Lung (tissue), 11 donors: ENCODE measurements at regions not wholly inside any gene's neighbourhood (a gene's known extent, or its start where the extent isn't known, plus 50 kb on each side); places are given as distances from the start of the nearest gene placed in this dataset.

Source experiments
- ATAC-seq: fragments of 200-7000 bp; cut with Tn5 transposase; one replicate; pipeline ENCODE4 v1.9.1; 2020; ENCODE audit warnings: moderate number of reproducible peaks; ENCODE audit not compliant: insufficient read depth, low FRiP score
- DNase-seq, 3 donors: peaks; one replicate each; pipeline ENCODE4 v3.0.0-alpha.2; 2013 to 2017
- H3K27ac ChIP-seq, 2 donors: one replicate each; pipeline ENCODE4 v1.5.1; 2013; ENCODE audit warnings: mild to moderate bottlenecking in 2 of 2, moderate library complexity in 2 of 2, control low read depth in 1 of 2, inconsistent platforms in 1 of 2, low read depth in 1 of 2, low read length in 1 of 2
- H3K27me3 ChIP-seq, 3 donors: one replicate each; pipeline ENCODE4 v1.5.1; 2013; ENCODE audit warnings: low read length in 2 of 3; ENCODE audit not compliant: control insufficient read depth in 3 of 3, insufficient read depth in 3 of 3
- H3K36me3 ChIP-seq, 4 donors: one replicate each; pipeline ENCODE4 v1.5.1; 2013; ENCODE audit warnings: low read length in 4 of 4, mild to moderate bottlenecking in 1 of 4, moderate library complexity in 1 of 4; ENCODE audit not compliant: control insufficient read depth in 4 of 4, insufficient read depth in 4 of 4
- H3K4me1 ChIP-seq, 5 donors: one replicate each; pipeline ENCODE4 v1.5.1; 2013; ENCODE audit warnings: low read length in 5 of 5, mild to moderate bottlenecking in 2 of 5, moderate library complexity in 1 of 5; ENCODE audit not compliant: control insufficient read depth in 5 of 5, insufficient read depth in 5 of 5
- H3K4me3 ChIP-seq: one replicate; pipeline ENCODE4 v1.5.1; 2013; ENCODE audit warnings: mild to moderate bottlenecking, control low read depth, moderate library complexity
- H3K9ac ChIP-seq, 2 donors: one replicate each; pipeline ENCODE4 v1.5.1; 2013; ENCODE audit warnings: low read length in 2 of 2, control low read depth in 1 of 2; ENCODE audit not compliant: insufficient read depth in 1 of 2
- H3K9me3 ChIP-seq, 4 donors: one replicate each; pipeline ENCODE4 v1.5.1; 2013; ENCODE audit warnings: low read length in 3 of 4, mild to moderate bottlenecking in 1 of 4, moderate library complexity in 1 of 4; ENCODE audit not compliant: control insufficient read depth in 4 of 4, insufficient read depth in 3 of 4
- WGBS, 2 donors: extraction: QIAGEN DNeasy Blood & Tissue Kit; methylation state at CpG; one replicate each; pipeline ENCODE4 v1.1.7; 2013; 5-methylcytosine and 5-hydroxymethylcytosine counted together
- TF ChIP-seq, protein P1 (sequence below): IDR thresholded peaks from 2 replicates; pipeline ENCODE4 v1.5.1; 2012; ENCODE audit warnings: mild to moderate bottlenecking; ENCODE audit errors: control extremely low read depth, extremely low read depth
- donor health status: control.
- donor health status: control.
- donor health status: Bipolar disorder and iron deficiency.
- donor health status: healthy.
- donor health status: DM: yes; HTN: yes; CAD: no.

DNA sequence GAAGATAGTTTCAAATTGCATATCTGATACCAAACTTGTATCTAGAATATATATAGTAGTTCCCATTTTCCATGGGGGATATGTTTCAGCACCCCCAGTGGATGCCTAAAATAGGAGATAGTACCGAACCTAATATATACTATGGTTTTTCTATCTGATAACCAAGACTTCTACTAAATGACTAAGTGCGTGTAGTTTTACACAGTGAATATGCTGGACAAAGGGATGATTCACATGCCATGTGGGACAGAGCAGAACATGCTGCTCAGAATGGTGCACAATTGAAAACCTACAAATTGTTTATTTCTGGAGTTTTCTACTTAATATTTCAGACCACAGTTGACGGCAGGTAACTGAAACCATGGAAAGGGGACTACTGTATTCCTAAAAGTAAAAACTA lies 73.4 kb upstream of the TP63 start:
- 91% methylated on average over 3 of the region's 3 CpGs for WGBS, 2 donors
- ATAC-seq, result no peak
- no peak overlapping the region for H3K27ac ChIP-seq

DNA sequence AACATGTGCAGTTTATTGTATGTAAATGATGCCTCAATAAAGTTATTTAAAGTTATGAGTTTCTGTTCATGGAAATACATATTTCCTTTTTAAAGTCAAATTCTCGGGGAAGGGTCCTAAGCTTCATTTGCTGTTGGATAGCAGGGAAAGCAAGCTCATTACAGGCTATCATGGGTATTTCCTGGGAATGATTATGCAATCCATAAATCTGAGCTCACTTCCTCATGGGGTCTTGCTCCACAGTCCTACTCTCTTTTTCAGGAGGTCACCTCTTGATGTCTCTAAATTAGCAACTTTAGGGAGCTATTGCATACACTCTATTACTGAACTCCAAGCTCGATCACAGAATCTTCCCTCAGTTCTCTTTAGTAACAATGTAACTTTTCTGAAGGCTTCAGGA lies 69.9 kb upstream of the TP63 start:
- H3K9ac ChIP-seq, result no peak overlapping the region
- no peak overlapping the region for H3K27ac ChIP-seq
- WGBS, 2 donors, result 86 to 92% methylated on average over 2 of the region's 2 CpGs
- TF ChIP-seq, protein P1, sequence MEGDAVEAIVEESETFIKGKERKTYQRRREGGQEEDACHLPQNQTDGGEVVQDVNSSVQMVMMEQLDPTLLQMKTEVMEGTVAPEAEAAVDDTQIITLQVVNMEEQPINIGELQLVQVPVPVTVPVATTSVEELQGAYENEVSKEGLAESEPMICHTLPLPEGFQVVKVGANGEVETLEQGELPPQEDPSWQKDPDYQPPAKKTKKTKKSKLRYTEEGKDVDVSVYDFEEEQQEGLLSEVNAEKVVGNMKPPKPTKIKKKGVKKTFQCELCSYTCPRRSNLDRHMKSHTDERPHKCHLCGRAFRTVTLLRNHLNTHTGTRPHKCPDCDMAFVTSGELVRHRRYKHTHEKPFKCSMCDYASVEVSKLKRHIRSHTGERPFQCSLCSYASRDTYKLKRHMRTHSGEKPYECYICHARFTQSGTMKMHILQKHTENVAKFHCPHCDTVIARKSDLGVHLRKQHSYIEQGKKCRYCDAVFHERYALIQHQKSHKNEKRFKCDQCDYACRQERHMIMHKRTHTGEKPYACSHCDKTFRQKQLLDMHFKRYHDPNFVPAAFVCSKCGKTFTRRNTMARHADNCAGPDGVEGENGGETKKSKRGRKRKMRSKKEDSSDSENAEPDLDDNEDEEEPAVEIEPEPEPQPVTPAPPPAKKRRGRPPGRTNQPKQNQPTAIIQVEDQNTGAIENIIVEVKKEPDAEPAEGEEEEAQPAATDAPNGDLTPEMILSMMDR, result no peak
- no peak overlapping the region for H3K4me3 ChIP-seq
- H3K9me3 ChIP-seq, result no peaks in the 10 kb centered on the region
- DNase-seq (no peak), ATAC-seq (no peak)
- H3K36me3 ChIP-seq, result no peaks in the 10 kb centered on the region
- H3K4me1 ChIP-seq, result no peaks in the 10 kb centered on the region
- no peaks in the 10 kb centered on the region for H3K27me3 ChIP-seq

More for the DNA sequence above, 73.4 kb upstream of the TP63 start:
- Histone ChIP-seq H3K36me3 (no peaks in the 10 kb centered on the region), H3K4me3 (no peak overlapping the region), H3K9ac (no peak overlapping the region), H3K9me3 (no peaks in the 10 kb centered on the region), H3K4me1 (no peaks in the 10 kb centered on the region), H3K27me3 (no peaks in the 10 kb centered on the region)
- TF ChIP-seq, protein P1, result no peak
- DNase-seq, result no peak

DNA sequence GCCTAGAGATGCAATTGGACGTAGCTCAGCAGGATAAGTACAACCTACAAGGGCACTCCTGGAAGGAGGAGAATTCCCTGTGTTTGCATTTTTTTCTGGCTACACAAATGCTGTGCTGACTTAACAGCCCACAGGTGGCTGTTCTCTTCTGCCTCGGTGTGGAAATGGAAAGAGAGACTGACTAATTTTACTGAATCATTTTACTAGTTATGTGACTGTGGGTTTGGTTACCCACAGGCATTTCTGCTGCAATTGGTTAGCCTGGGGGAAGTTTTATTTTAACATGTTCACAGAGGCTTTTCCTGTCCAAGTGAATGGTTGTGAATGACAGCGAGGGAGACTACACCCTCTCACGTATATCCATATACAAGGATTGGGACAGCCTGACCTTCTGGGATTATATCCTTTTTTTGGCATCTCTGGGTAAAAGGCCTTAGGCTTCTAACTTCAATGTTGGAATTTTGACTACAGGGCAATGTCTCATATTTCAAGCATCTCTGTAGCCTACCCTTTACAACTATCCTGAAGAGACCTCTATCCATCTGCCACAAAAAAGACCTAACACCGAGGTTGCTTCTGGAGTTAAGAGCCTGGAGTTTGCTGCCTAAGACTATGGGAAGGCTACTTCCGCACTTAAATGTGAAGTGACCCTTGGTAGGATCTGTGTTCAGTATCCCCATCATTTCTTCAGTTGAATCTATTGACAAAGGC lies 67.2 kb upstream of the TP63 start:
- no peak for DNase-seq
- H3K4me3 ChIP-seq, result no peak overlapping the region
- H3K27me3 ChIP-seq, result no peaks in the 10 kb centered on the region
- peak; percentile 27 for ATAC-seq
- H3K9ac ChIP-seq, result no peak overlapping the region
- no peaks in the 10 kb centered on the region for H3K4me1 ChIP-seq
- 61 to 70% methylated on average over 6 of the region's 6 CpGs for WGBS, 2 donors
- H3K36me3 ChIP-seq, result no peaks in the 10 kb centered on the region
- H3K9me3 ChIP-seq, result no peaks in the 10 kb centered on the region
- H3K27ac ChIP-seq, result no peak overlapping the region
- TF ChIP-seq, protein P1, result no peak

DNA sequence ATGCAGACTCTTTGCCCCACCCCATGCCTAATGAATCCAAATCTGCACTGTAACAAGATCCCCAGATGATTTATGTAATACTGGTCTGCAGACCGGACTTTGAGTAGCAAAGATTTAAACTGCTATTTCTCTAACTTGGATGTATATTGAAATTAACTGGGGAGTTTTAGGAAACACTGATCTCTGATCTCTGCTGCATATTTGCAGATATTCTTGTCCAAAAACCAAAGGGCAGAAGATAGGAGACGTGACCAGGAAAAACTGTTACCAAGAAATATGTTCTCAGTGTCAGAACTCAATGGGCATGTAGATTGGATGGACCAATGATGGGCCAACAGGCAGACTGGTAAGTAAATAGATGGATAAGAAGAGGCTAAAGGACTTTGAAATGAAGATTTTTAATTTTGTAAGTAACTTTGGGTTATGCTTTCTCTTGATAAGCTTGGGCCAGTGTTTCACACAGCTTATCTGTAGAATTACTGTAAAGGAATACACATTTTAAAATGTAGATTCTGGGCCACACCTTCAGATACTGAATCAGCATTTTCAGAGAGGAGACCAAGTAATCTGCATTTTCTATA lies 64.5 kb upstream of the TP63 start:
- 60 to 79% methylated on average over 2 of the region's 2 CpGs for WGBS, 2 donors
- no peak for ATAC-seq
- no peaks in the 10 kb centered on the region for H3K36me3 ChIP-seq
- H3K4me3 ChIP-seq, result no peak overlapping the region
- TF ChIP-seq, protein P1, result no peak
- no peaks in the 10 kb centered on the region for H3K4me1 ChIP-seq
- no peak overlapping the region for H3K27ac ChIP-seq
- H3K27me3 ChIP-seq, result no peaks in the 10 kb centered on the region
- no peak overlapping the region for H3K9ac ChIP-seq
- no peak for DNase-seq
- no peaks in the 10 kb centered on the region for H3K9me3 ChIP-seq
